Breast epithelium (tissue), 4 donors: ENCODE measurements at regions not wholly inside any gene's neighbourhood (a gene's known extent, or its start where the extent isn't known, plus 50 kb on each side); places are given as distances from the start of the nearest gene placed in this dataset.

Experiments
- DNase-seq, 2 donors: peaks; one replicate each; pipeline ENCODE4 v3.0.0-alpha.2; 2019; ENCODE audit warnings: low spot score in 2 of 2
- H3K27ac ChIP-seq, 2 donors: fragments of 200-600 bp; sonication (generic) in 1 of 2; one replicate each; pipeline ENCODE4 v1.5.1; 2016 to 2019; ENCODE audit warnings: mild to moderate bottlenecking in 1 of 2
- H3K27me3 ChIP-seq, 2 donors: fragments of 200-600 bp; sonication (generic) in 1 of 2; one replicate each; pipeline versions ENCODE4 v1.5.1 to v1.6.0; 2017 to 2019; ENCODE audit warnings: control low read depth in 1 of 2, mild to moderate bottlenecking in 1 of 2
- H3K36me3 ChIP-seq: fragments of 200-600 bp; one replicate; pipeline ENCODE4 v1.5.1; 2019
- H3K4me1 ChIP-seq, 2 donors: fragments of 200-600 bp; sonication (generic); one replicate each; pipeline ENCODE4 v1.5.1; 2016 to 2019; ENCODE audit warnings: control low read depth in 1 of 2
- H3K4me3 ChIP-seq, 3 donors: fragments of 200-600 bp; sonication (generic); 1 replicate in 2 of 3; 2 replicates in 1 of 3; pipeline ENCODE4 v1.5.1; 2016 to 2019; ENCODE audit warnings: mild to moderate bottlenecking in 3 of 3, moderate library complexity in 2 of 3
- H3K9me3 ChIP-seq, 2 donors: fragments of 200-600 bp; sonication (generic) in 1 of 2; one replicate each; pipeline ENCODE4 v1.5.1; 2016 to 2019; ENCODE audit warnings: control low read depth in 1 of 2
- CTCF ChIP-seq, 3 donors: fragments of 450-650 bp; IDR thresholded peaks; one replicate each; pipeline ENCODE4 v1.5.1; 2016 to 2017; ENCODE audit warnings: antibody characterized with exemption in 3 of 3, mild to moderate bottlenecking in 3 of 3, moderate library complexity in 3 of 3
- POLR2A ChIP-seq: fragments of 450-650 bp; IDR thresholded peaks from one replicate; pipeline ENCODE4 v1.6.1; 2016; ENCODE audit warnings: antibody characterized with exemption, mild to moderate bottlenecking, moderate library complexity
- POLR2AphosphoS5 ChIP-seq, 3 donors: sonication (generic); formaldehyde crosslinking; IDR thresholded peaks; one replicate each; pipeline ENCODE4 v1.6.1; 2017; ENCODE audit warnings: antibody characterized with exemption in 3 of 3
- intact Hi-C: fragments of 100-400 bp; cut with DNase I; formaldehyde crosslinking; loops from one replicate; pipeline ENCODE4 v1.15.1; 2023; ENCODE audit warnings: low total_unique reads

GRCh38 chr3:164658125-164658524, 420.2 kb downstream of the SI start:
- Histone ChIP-seq H3K27me3 (no peaks in the 10 kb centered on the region), H3K4me3 (no peak overlapping the region), H3K9me3 (no peaks in the 10 kb centered on the region), H3K4me1 (no peaks in the 10 kb centered on the region), H3K36me3 (no peaks in the 10 kb centered on the region), H3K27ac (no peak overlapping the region)
- DNase-seq = no peak
- intact Hi-C loops = no loop called here
- no peak for TF ChIP-seq POLR2AphosphoS5 (IDR thresholded peaks at IDR 0.05)
- TF ChIP-seq POLR2A = no peak

- no peaks in the 10 kb centered on the region for H3K27me3 ChIP-seq
- intact Hi-C loops = no loop called here
Observed at GRCh38 chr3:164657631-164658030, 420.7 kb downstream of the SI start.

GRCh38 chr3:164655462-164655861, 422.8 kb downstream of the SI start:
- intact Hi-C loops = no loop called here
- no peaks in the 10 kb centered on the region for H3K9me3 ChIP-seq
- no peaks in the 10 kb centered on the region for H3K36me3 ChIP-seq
- TF ChIP-seq CTCF (IDR thresholded peaks at IDR 0.05) (no peak), POLR2AphosphoS5 (IDR thresholded peaks at IDR 0.05) (no peak), POLR2A (no peak)
- DNase-seq = no peak
- H3K4me3 ChIP-seq = no peak overlapping the region
- H3K27ac ChIP-seq = no peak overlapping the region
- no peaks in the 10 kb centered on the region for H3K27me3 ChIP-seq
- no peaks in the 10 kb centered on the region for H3K4me1 ChIP-seq

More at GRCh38 chr3:164657631-164658030, 420.7 kb downstream of the SI start:
- TF ChIP-seq POLR2A (no peak), CTCF (IDR thresholded peaks at IDR 0.05) (no peak), POLR2AphosphoS5 (IDR thresholded peaks at IDR 0.05) (no peak)
- H3K36me3 ChIP-seq = no peaks in the 10 kb centered on the region
- no peaks in the 10 kb centered on the region for H3K9me3 ChIP-seq
- H3K4me1 ChIP-seq = no peaks in the 10 kb centered on the region
- DNase-seq = no peak
- no peak overlapping the region for H3K4me3 ChIP-seq
- H3K27ac ChIP-seq = no peak overlapping the region

GRCh38 chr3:164641071-164641470, 437.2 kb downstream of the SI start:
- no peaks in the 10 kb centered on the region for H3K4me1 ChIP-seq
- H3K9me3 ChIP-seq = no peaks in the 10 kb centered on the region
- no peak overlapping the region for H3K4me3 ChIP-seq
- no peak for DNase-seq
- no peaks in the 10 kb centered on the region for H3K27me3 ChIP-seq
- H3K27ac ChIP-seq = no peak overlapping the region
- intact Hi-C loops = no loop called here
- no peak for TF ChIP-seq CTCF (IDR thresholded peaks at IDR 0.05)
- TF ChIP-seq POLR2A = no peak
- no peak for TF ChIP-seq POLR2AphosphoS5 (IDR thresholded peaks at IDR 0.05)
- no peaks in the 10 kb centered on the region for H3K36me3 ChIP-seq

- Histone ChIP-seq H3K36me3 (no peaks in the 10 kb centered on the region), H3K4me3 (no peak overlapping the region), H3K9me3 (no peaks in the 10 kb centered on the region), H3K27me3 (no peaks in the 10 kb centered on the region), H3K27ac (no peak overlapping the region), H3K4me1 (no peaks in the 10 kb centered on the region)
- TF ChIP-seq POLR2A (no peak), CTCF (IDR thresholded peaks at IDR 0.05) (no peak), POLR2AphosphoS5 (IDR thresholded peaks at IDR 0.05) (no peak)
- intact Hi-C loops = no loop called here
- no peak for DNase-seq
Observed at GRCh38 chr3:164640591-164640990, 437.7 kb downstream of the SI start.

GRCh38 chr3:164620956-164621355, 457.3 kb downstream of the SI start:
- intact Hi-C loops = no loop called here
- TF ChIP-seq POLR2AphosphoS5 (IDR thresholded peaks at IDR 0.05) = no peak
- no peak for TF ChIP-seq CTCF (IDR thresholded peaks at IDR 0.05)
- TF ChIP-seq POLR2A = no peak
- no peaks in the 10 kb centered on the region for H3K27me3 ChIP-seq
- no peak overlapping the region for H3K4me3 ChIP-seq
- no peaks in the 10 kb centered on the region for H3K4me1 ChIP-seq
- no peak overlapping the region for H3K27ac ChIP-seq
- no peaks in the 10 kb centered on the region for H3K36me3 ChIP-seq
- no peak for DNase-seq
- no peaks in the 10 kb centered on the region for H3K9me3 ChIP-seq
